ENCODE measurements at regions not wholly inside any gene's neighbourhood (a gene's known extent, or its start where the extent isn't known, plus 50 kb on each side); places are given as distances from the start of the nearest gene placed in this dataset.

DNA sequence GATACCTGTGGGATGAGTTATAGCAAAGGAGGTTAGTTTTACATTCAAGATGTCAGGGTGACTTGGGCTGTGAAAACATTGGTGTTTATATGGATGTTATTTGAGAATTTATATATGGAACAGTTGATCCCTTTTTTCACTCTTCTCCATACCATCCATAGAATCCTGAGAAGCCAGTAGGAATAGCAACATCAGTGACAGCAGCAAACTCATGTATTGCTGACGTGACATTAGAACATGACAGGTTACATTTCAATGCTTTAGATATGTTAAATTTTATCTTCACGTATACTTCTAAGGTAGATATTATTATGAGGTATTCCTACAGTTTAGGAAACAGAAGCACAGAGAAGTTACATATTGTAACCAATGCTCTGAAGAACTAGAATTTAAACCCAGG is 745.2 kb upstream of the GCFC2 start:
- TF ChIP-seq POLR2A (IDR thresholded peaks at IDR 0.05; ENCODE audit: low read length) (no peak), GATA1 (IDR thresholded peaks at IDR 0.05; ENCODE audit: low read depth, low read length) (no peak)

Measured in erythroblast (primary cell).